ENCODE measurements at regions not wholly inside any gene's neighbourhood (a gene's known extent, or its start where the extent isn't known, plus 50 kb on each side); places are given as distances from the start of the nearest gene placed in this dataset.

- no peaks in the 10 kb centered on the region for H3F3A ChIP-seq (ENCODE audit: low read depth)
- Mint-ChIP-seq H3K27ac (no peak overlapping the region), H3K4me3 (no peak overlapping the region), H3K27me3 (ENCODE audit: insufficient read depth, low read depth) (no peaks in the 10 kb centered on the region), H3K4me1 (no peaks in the 10 kb centered on the region), H3K9me3 (no peaks in the 10 kb centered on the region), H3K36me3 (no peaks in the 10 kb centered on the region)
- TF ChIP-seq, protein P1, sequence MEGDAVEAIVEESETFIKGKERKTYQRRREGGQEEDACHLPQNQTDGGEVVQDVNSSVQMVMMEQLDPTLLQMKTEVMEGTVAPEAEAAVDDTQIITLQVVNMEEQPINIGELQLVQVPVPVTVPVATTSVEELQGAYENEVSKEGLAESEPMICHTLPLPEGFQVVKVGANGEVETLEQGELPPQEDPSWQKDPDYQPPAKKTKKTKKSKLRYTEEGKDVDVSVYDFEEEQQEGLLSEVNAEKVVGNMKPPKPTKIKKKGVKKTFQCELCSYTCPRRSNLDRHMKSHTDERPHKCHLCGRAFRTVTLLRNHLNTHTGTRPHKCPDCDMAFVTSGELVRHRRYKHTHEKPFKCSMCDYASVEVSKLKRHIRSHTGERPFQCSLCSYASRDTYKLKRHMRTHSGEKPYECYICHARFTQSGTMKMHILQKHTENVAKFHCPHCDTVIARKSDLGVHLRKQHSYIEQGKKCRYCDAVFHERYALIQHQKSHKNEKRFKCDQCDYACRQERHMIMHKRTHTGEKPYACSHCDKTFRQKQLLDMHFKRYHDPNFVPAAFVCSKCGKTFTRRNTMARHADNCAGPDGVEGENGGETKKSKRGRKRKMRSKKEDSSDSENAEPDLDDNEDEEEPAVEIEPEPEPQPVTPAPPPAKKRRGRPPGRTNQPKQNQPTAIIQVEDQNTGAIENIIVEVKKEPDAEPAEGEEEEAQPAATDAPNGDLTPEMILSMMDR (IDR thresholded peaks at IDR 0.05), result peak; percentile 43
- no peak for TF ChIP-seq EZH2 (IDR thresholded peaks at IDR 0.05)
- no peaks in the 10 kb centered on the region for H3K36me3 ChIP-seq
- H3K4me3 ChIP-seq, result no peak overlapping the region
- no peaks in the 10 kb centered on the region for H3K9me3 ChIP-seq (ENCODE audit: low read depth)
- no peak overlapping the region for H3K27ac ChIP-seq
- no peak overlapping the region for H3K4me2 ChIP-seq
- H2AFZ ChIP-seq (replicated peaks), result no peak overlapping the region
- DNase-seq (ENCODE audit: low spot score), result no peak
- H3K27me3 ChIP-seq, result no peaks in the 10 kb centered on the region
- H4K20me1 ChIP-seq (ENCODE audit: low read depth), result no peaks in the 10 kb centered on the region
- no peaks in the 10 kb centered on the region for H3K79me2 ChIP-seq (ENCODE audit: low read depth)
- H3K4me1 ChIP-seq, result no peaks in the 10 kb centered on the region
- H3K9ac ChIP-seq, result no peak overlapping the region
Observed at GRCh38 chrX:94107981-94108380, 434.0 kb downstream of the FAM133A start.

DNA sequence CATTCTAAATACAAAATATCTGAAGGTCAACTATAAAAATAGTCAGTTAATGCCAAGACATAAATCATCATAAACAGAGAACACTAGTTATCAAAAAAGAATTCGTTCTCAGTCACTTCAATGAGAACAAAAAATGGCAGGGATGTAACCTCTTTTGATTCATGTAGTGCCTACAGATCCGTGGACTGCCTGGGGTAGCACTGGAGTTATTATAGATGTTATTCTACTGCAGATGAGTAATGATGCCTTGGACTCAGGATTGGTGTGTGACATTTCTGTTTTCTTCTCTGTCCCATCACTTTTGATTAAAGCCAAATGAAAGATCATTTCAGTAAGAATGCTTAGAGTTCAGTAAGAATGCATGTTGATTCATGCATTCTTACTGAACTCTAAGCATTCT is 440.4 kb downstream of the FAM133A start:
- H3K79me2 ChIP-seq (ENCODE audit: low read depth), result no peaks in the 10 kb centered on the region
- no peaks in the 10 kb centered on the region for H3K9me3 ChIP-seq (ENCODE audit: low read depth)
- H4K20me1 ChIP-seq (ENCODE audit: low read depth), result no peaks in the 10 kb centered on the region
- no peak overlapping the region for H2AFZ ChIP-seq (replicated peaks)
- no peak overlapping the region for H3K4me3 Mint-ChIP-seq
- no peaks in the 10 kb centered on the region for H3K4me1 Mint-ChIP-seq
- H3K9ac ChIP-seq, result no peak overlapping the region
- no peaks in the 10 kb centered on the region for H3K36me3 ChIP-seq
- H3K27me3 ChIP-seq, result no peaks in the 10 kb centered on the region
- H3K4me1 ChIP-seq, result no peaks in the 10 kb centered on the region
- no peak overlapping the region for H3K4me2 ChIP-seq
- no peaks in the 10 kb centered on the region for H3K36me3 Mint-ChIP-seq
- no peak overlapping the region for H3K27ac Mint-ChIP-seq
- H3F3A ChIP-seq (ENCODE audit: low read depth), result no peaks in the 10 kb centered on the region
- no peak overlapping the region for H3K27ac ChIP-seq
- H3K9me3 Mint-ChIP-seq, result no peaks in the 10 kb centered on the region
- TF ChIP-seq EZH2phosphoT487 (IDR thresholded peaks at IDR 0.05) (no peak), EZH2 (IDR thresholded peaks at IDR 0.05) (no peak)
- TF ChIP-seq, protein P1 (IDR thresholded peaks at IDR 0.05), result no peak
- no peak for DNase-seq (ENCODE audit: low spot score)
- H3K27me3 Mint-ChIP-seq (ENCODE audit: insufficient read depth, low read depth), result no peaks in the 10 kb centered on the region
- H3K4me3 ChIP-seq, result no peak overlapping the region

GRCh38 chrX:94121799-94122198 is 447.8 kb downstream of the FAM133A start:
- Histone ChIP-seq H3K4me3 (no peak overlapping the region), H3K4me2 (no peak overlapping the region), H3K79me2 (ENCODE audit: low read depth) (no peaks in the 10 kb centered on the region), H3K27ac (no peak overlapping the region), H3F3A (ENCODE audit: low read depth) (no peaks in the 10 kb centered on the region), H3K27me3 (no peaks in the 10 kb centered on the region), H3K9me3 (ENCODE audit: low read depth) (no peaks in the 10 kb centered on the region), H3K4me1 (no peaks in the 10 kb centered on the region), H2AFZ (replicated peaks) (no peak overlapping the region), H4K20me1 (ENCODE audit: low read depth) (no peaks in the 10 kb centered on the region), H3K9ac (no peak overlapping the region), H3K36me3 (no peaks in the 10 kb centered on the region)
- H3K4me1 Mint-ChIP-seq, result no peaks in the 10 kb centered on the region
- no peak overlapping the region for H3K4me3 Mint-ChIP-seq
- no peaks in the 10 kb centered on the region for H3K27me3 Mint-ChIP-seq (ENCODE audit: insufficient read depth, low read depth)
- TF ChIP-seq, protein P1 (IDR thresholded peaks at IDR 0.05), result no peak
- TF ChIP-seq EZH2phosphoT487 (IDR thresholded peaks at IDR 0.05) (no peak), EZH2 (IDR thresholded peaks at IDR 0.05) (no peak)
- H3K36me3 Mint-ChIP-seq, result no peaks in the 10 kb centered on the region
- H3K27ac Mint-ChIP-seq, result no peak overlapping the region
- DNase-seq (ENCODE audit: low spot score), result no peak
- H3K9me3 Mint-ChIP-seq, result no peaks in the 10 kb centered on the region

- Histone ChIP-seq H4K20me1 (ENCODE audit: low read depth) (no peaks in the 10 kb centered on the region), H2AFZ (replicated peaks) (no peak overlapping the region), H3K27ac (no peak overlapping the region), H3K79me2 (ENCODE audit: low read depth) (no peaks in the 10 kb centered on the region), H3K9me3 (ENCODE audit: low read depth) (no peaks in the 10 kb centered on the region), H3K4me1 (no peaks in the 10 kb centered on the region), H3K4me2 (no peak overlapping the region), H3F3A (ENCODE audit: low read depth) (no peaks in the 10 kb centered on the region), H3K36me3 (no peaks in the 10 kb centered on the region), H3K4me3 (no peak overlapping the region), H3K27me3 (no peaks in the 10 kb centered on the region), H3K9ac (no peak overlapping the region)
- Mint-ChIP-seq H3K4me1 (no peaks in the 10 kb centered on the region), H3K4me3 (no peak overlapping the region), H3K27me3 (ENCODE audit: insufficient read depth, low read depth) (no peaks in the 10 kb centered on the region), H3K9me3 (no peaks in the 10 kb centered on the region), H3K36me3 (no peaks in the 10 kb centered on the region), H3K27ac (no peak overlapping the region)
- no peak for TF ChIP-seq EZH2phosphoT487 (IDR thresholded peaks at IDR 0.05)
- no peak for TF ChIP-seq EZH2 (IDR thresholded peaks at IDR 0.05)
- DNase-seq (ENCODE audit: low spot score), result no peak
Observed at GRCh38 chrX:94123062-94123461, 449.1 kb downstream of the FAM133A start.

All from neural progenitor cell (in vitro differentiated cells).